GM23338 (cell line): ENCODE measurements at regions not wholly inside any gene's neighbourhood (a gene's known extent, or its start where the extent isn't known, plus 50 kb on each side); places are given as distances from the start of the nearest gene placed in this dataset.

Experiments used
- ATAC-seq: fragments of 200-7000 bp; cut with Tn5 transposase; 3 replicates; pipeline ENCODE4 v1.9.1; 2020
- DNase-seq: peaks from one replicate; pipeline ENCODE4 v3.0.0-alpha.2; 2015; ENCODE audit warnings: low spot score
- H2AFZ ChIP-seq: fragments of 200-600 bp; sonication (generic); 2 replicates; pipeline ENCODE4 v1.8.0; 2016; ENCODE audit warnings: antibody characterized with exemption, mild to moderate bottlenecking, moderate library complexity
- H3F3A ChIP-seq: fragments of 200-600 bp; sonication (generic); replicated peaks from 2 replicates; pipeline ENCODE4 v1.8.0; 2017; ENCODE audit warnings: antibody characterized with exemption, mixed run types, low read depth
- H3K27ac ChIP-seq: fragments of 200-600 bp; sonication (generic); 2 replicates; pipeline ENCODE4 v1.6.1; 2016; ENCODE audit warnings: low read depth
- H3K27me3 ChIP-seq: fragments of 200-600 bp; sonication (generic); 2 replicates; pipeline ENCODE4 v1.8.0; 2016; ENCODE audit warnings: mild to moderate bottlenecking, mixed run types, moderate library complexity; ENCODE audit not compliant: insufficient read depth
- H3K36me3 ChIP-seq: fragments of 200-600 bp; sonication (generic); 2 replicates; pipeline ENCODE4 v1.8.0; 2016; ENCODE audit warnings: mild to moderate bottlenecking; ENCODE audit not compliant: insufficient read depth
- H3K4me1 ChIP-seq: fragments of 200-600 bp; sonication (generic); 2 replicates; pipeline ENCODE4 v1.8.0; 2016; ENCODE audit warnings: mild to moderate bottlenecking, moderate library complexity; ENCODE audit not compliant: insufficient read depth
- H3K4me2 ChIP-seq: fragments of 200-600 bp; sonication (generic); 2 replicates; pipeline ENCODE4 v1.7.1; 2017; ENCODE audit warnings: mixed run types
- H3K4me3 ChIP-seq: fragments of 200-600 bp; sonication (generic); 2 replicates; pipeline ENCODE4 v1.6.1; 2016; ENCODE audit warnings: mixed run types
- H3K79me2 ChIP-seq: fragments of 200-600 bp; sonication (generic); replicated peaks from 2 replicates; pipeline ENCODE4 v1.8.0; 2017; ENCODE audit warnings: mild to moderate bottlenecking; ENCODE audit not compliant: insufficient read depth
- H3K9me2 ChIP-seq: fragments of 200-600 bp; sonication (generic); 2 replicates; pipeline ENCODE4 v1.8.0; 2017; ENCODE audit not compliant: insufficient read depth
- H4K20me1 ChIP-seq: fragments of 200-600 bp; sonication (generic); replicated peaks from 2 replicates; pipeline ENCODE4 v1.8.0; 2017; ENCODE audit warnings: mild to moderate bottlenecking; ENCODE audit not compliant: insufficient read depth
- H3K27ac Mint-ChIP-seq: 2 replicates; pipeline ENCODE4 v1.8.0; 2020; ENCODE audit warnings: inconsistent platforms, mild to moderate bottlenecking, moderate library complexity, mixed read lengths
- H3K27me3 Mint-ChIP-seq: 3 replicates; pipeline ENCODE4 v1.8.0; 2022; ENCODE audit warnings: low read depth, mild to moderate bottlenecking, moderate library complexity, mixed read lengths, inconsistent platforms; ENCODE audit not compliant: insufficient read depth, poor library complexity
- H3K36me3 Mint-ChIP-seq: 3 replicates; pipeline ENCODE4 v1.8.0; 2021; ENCODE audit warnings: low read depth, mild to moderate bottlenecking, inconsistent platforms, moderate library complexity, mixed read lengths
- H3K4me1 Mint-ChIP-seq: 3 replicates; pipeline ENCODE4 v1.8.0; 2020; ENCODE audit warnings: mild to moderate bottlenecking, inconsistent platforms, mixed read lengths
- H3K4me3 Mint-ChIP-seq: 3 replicates; pipeline ENCODE4 v1.8.0; 2021; ENCODE audit warnings: moderate library complexity, mild to moderate bottlenecking, inconsistent platforms, mixed read lengths
- H3K9me3 Mint-ChIP-seq: 3 replicates; pipeline ENCODE4 v1.8.0; 2020; ENCODE audit warnings: moderate library complexity, mild to moderate bottlenecking, inconsistent platforms, mixed read lengths
- CREB1 ChIP-seq: fragments of 250-450 bp; sonication (Bioruptor Pico); IDR thresholded peaks from 2 replicates; pipeline ENCODE4 v1.5.0; 2020; ENCODE audit warnings: low read depth, mild to moderate bottlenecking, moderate library complexity
- CTCF ChIP-seq, 2 experiments: fragments of 200-600 bp in 1 of 2; sonication (generic) in 1 of 2; conservative IDR thresholded peaks; 2 replicates each; pipeline versions ENCODE4 v1.5.1 to v1.6.1; 2016 to 2017; ENCODE audit warnings: antibody characterized with exemption in 2 of 2, low read depth in 2 of 2, mild to moderate bottlenecking in 2 of 2, moderate library complexity in 1 of 2
- EZH2 ChIP-seq: fragments of 200-600 bp; sonication (generic); IDR thresholded peaks from one replicate; pipeline ENCODE4 v1.8.0; 2017; ENCODE audit warnings: antibody characterized with exemption, mild to moderate bottlenecking, low read depth; ENCODE audit not compliant: unreplicated experiment
- EZH2phosphoT487 ChIP-seq: fragments of 200-600 bp; sonication (generic); IDR thresholded peaks from one replicate; pipeline ENCODE4 v1.8.1; 2018; ENCODE audit warnings: antibody characterized with exemption; ENCODE audit not compliant: unreplicated experiment
- JUNB ChIP-seq: IDR thresholded peaks from one replicate; pipeline ENCODE4 v1.6.1; 2016; ENCODE audit warnings: antibody characterized with exemption; ENCODE audit not compliant: unreplicated experiment
- NANOG ChIP-seq: IDR thresholded peaks from 2 replicates; pipeline ENCODE4 v1.6.1; 2016; ENCODE audit warnings: antibody characterized with exemption, borderline replicate concordance
- POLR2AphosphoS5 ChIP-seq: IDR thresholded peaks from 2 replicates; pipeline ENCODE4 v1.6.1; 2016; ENCODE audit warnings: antibody characterized with exemption, low read depth
- REST ChIP-seq: IDR thresholded peaks from one replicate; pipeline ENCODE4 v1.6.1; 2018; ENCODE audit warnings: antibody characterized with exemption; ENCODE audit not compliant: unreplicated experiment
- STAT1 ChIP-seq: IDR thresholded peaks from one replicate; pipeline ENCODE4 v1.6.1; 2016; ENCODE audit warnings: antibody characterized with exemption; ENCODE audit not compliant: unreplicated experiment
- ZNF114 ChIP-seq: fragments of 250-450 bp; sonication (Bioruptor Pico); IDR thresholded peaks from 2 replicates; pipeline ENCODE4 v1.5.0; 2020; ENCODE audit warnings: mild to moderate bottlenecking, moderate library complexity
- ZNF331 ChIP-seq: fragments of 250-450 bp; sonication (Bioruptor Pico); IDR thresholded peaks from 2 replicates; pipeline ENCODE4 v1.5.0; 2020; ENCODE audit warnings: low read depth, mild to moderate bottlenecking, moderate library complexity
- TF ChIP-seq, protein P1 (sequence below): IDR thresholded peaks from 2 replicates; pipeline ENCODE4 v1.6.1; 2016; ENCODE audit warnings: antibody characterized with exemption
- TF ChIP-seq, protein P2 (sequence below): fragments of 250-450 bp; sonication (Bioruptor Pico); IDR thresholded peaks from 2 replicates; pipeline ENCODE4 v1.5.0; 2020; ENCODE audit warnings: mild to moderate bottlenecking, moderate library complexity

- Mint-ChIP-seq H3K9me3 (no peaks in the 10 kb centered on the region), H3K36me3 (no peaks in the 10 kb centered on the region), H3K27me3 (no peaks in the 10 kb centered on the region), H3K27ac (no peak overlapping the region), H3K4me3 (no peak overlapping the region), H3K4me1 (no peaks in the 10 kb centered on the region)
- H3K27ac ChIP-seq, result no peak overlapping the region
- H3K4me1 ChIP-seq, result no peaks in the 10 kb centered on the region
- H3K9me2 ChIP-seq, result no peaks in the 10 kb centered on the region
- H4K20me1 ChIP-seq, result no peaks in the 10 kb centered on the region
- DNase-seq (no peak), ATAC-seq (no peak)
- H3K79me2 ChIP-seq, result no peaks in the 10 kb centered on the region
- no peaks in the 10 kb centered on the region for H3F3A ChIP-seq
- no peak overlapping the region for H3K4me2 ChIP-seq
- no peak overlapping the region for H2AFZ ChIP-seq
- TF ChIP-seq, protein P1, sequence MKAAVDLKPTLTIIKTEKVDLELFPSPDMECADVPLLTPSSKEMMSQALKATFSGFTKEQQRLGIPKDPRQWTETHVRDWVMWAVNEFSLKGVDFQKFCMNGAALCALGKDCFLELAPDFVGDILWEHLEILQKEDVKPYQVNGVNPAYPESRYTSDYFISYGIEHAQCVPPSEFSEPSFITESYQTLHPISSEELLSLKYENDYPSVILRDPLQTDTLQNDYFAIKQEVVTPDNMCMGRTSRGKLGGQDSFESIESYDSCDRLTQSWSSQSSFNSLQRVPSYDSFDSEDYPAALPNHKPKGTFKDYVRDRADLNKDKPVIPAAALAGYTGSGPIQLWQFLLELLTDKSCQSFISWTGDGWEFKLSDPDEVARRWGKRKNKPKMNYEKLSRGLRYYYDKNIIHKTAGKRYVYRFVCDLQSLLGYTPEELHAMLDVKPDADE, result no peak
- TF ChIP-seq ZNF114 (CRISPR knock-in tag) (no peak), POLR2AphosphoS5 (no peak), EZH2 (no peak), REST (no peak), CTCF (conservative IDR thresholded peaks at IDR 0.05; ENCODE audit: low read depth in 2 of 2) (no peak; a peak in 1 of 4 replicates), CREB1 (CRISPR knock-in tag) (no peak), STAT1 (no peak), NANOG (no peak), EZH2phosphoT487 (no peak), JUNB (no peak), ZNF331 (CRISPR knock-in tag) (no peak)
- TF ChIP-seq, protein P2, sequence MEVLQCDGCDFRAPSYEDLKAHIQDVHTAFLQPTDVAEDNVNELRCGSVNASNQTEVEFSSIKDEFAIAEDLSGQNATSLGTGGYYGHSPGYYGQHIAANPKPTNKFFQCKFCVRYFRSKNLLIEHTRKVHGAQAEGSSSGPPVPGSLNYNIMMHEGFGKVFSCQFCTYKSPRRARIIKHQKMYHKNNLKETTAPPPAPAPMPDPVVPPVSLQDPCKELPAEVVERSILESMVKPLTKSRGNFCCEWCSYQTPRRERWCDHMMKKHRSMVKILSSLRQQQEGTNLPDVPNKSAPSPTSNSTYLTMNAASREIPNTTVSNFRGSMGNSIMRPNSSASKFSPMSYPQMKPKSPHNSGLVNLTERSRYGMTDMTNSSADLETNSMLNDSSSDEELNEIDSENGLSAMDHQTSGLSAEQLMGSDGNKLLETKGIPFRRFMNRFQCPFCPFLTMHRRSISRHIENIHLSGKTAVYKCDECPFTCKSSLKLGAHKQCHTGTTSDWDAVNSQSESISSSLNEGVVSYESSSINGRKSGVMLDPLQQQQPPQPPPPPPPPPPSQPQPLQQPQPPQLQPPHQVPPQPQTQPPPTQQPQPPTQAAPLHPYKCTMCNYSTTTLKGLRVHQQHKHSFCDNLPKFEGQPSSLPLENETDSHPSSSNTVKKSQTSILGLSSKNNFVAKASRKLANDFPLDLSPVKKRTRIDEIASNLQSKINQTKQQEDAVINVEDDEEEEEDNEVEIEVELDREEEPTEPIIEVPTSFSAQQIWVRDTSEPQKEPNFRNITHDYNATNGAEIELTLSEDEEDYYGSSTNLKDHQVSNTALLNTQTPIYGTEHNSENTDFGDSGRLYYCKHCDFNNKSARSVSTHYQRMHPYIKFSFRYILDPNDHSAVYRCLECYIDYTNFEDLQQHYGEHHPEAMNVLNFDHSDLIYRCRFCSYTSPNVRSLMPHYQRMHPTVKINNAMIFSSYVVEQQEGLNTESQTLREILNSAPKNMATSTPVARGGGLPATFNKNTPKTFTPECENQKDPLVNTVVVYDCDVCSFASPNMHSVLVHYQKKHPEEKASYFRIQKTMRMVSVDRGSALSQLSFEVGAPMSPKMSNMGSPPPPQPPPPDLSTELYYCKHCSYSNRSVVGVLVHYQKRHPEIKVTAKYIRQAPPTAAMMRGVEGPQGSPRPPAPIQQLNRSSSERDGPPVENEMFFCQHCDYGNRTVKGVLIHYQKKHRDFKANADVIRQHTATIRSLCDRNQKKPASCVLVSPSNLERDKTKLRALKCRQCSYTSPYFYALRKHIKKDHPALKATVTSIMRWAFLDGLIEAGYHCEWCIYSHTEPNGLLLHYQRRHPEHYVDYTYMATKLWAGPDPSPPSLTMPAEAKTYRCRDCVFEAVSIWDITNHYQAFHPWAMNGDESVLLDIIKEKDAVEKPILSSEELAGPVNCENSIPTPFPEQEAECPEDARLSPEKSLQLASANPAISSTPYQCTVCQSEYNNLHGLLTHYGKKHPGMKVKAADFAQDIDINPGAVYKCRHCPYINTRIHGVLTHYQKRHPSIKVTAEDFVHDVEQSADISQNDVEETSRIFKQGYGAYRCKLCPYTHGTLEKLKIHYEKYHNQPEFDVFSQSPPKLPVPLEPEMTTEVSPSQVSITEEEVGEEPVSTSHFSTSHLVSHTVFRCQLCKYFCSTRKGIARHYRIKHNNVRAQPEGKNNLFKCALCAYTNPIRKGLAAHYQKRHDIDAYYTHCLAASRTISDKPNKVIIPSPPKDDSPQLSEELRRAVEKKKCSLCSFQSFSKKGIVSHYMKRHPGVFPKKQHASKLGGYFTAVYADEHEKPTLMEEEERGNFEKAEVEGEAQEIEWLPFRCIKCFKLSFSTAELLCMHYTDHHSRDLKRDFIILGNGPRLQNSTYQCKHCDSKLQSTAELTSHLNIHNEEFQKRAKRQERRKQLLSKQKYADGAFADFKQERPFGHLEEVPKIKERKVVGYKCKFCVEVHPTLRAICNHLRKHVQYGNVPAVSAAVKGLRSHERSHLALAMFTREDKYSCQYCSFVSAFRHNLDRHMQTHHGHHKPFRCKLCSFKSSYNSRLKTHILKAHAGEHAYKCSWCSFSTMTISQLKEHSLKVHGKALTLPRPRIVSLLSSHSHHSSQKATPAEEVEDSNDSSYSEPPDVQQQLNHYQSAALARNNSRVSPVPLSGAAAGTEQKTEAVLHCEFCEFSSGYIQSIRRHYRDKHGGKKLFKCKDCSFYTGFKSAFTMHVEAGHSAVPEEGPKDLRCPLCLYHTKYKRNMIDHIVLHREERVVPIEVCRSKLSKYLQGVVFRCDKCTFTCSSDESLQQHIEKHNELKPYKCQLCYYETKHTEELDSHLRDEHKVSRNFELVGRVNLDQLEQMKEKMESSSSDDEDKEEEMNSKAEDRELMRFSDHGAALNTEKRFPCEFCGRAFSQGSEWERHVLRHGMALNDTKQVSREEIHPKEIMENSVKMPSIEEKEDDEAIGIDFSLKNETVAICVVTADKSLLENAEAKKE (CRISPR knock-in tag), result no peak
- no peaks in the 10 kb centered on the region for H3K36me3 ChIP-seq
- no peaks in the 10 kb centered on the region for H3K27me3 ChIP-seq
- H3K4me3 ChIP-seq, result no peak overlapping the region
Observed at GRCh38 chr12:19654650-19655376, 215.5 kb downstream of the AEBP2 start.
